CD14-positive monocyte (primary cell): ENCODE measurements at regions not wholly inside any gene's neighbourhood (a gene's known extent, or its start where the extent isn't known, plus 50 kb on each side); places are given as distances from the start of the nearest gene placed in this dataset.

Experiments
- DNase-seq, 3 donors: peaks; one replicate each; pipeline ENCODE4 v3.0.0-alpha.2; 2011 to 2022
- H2AFZ ChIP-seq: 2 replicates; pipeline ENCODE4 v1.6.0; 2012; ENCODE audit warnings: mild to moderate bottlenecking, low read depth, low read length, inconsistent platforms; ENCODE audit not compliant: insufficient read depth, poor library complexity, severe bottlenecking
- H3K27ac ChIP-seq, 2 donors: 1 replicate in 1 of 2; 2 replicates in 1 of 2; pipeline ENCODE4 v1.5.1; 2012 to 2013; ENCODE audit warnings: low read length in 2 of 2, control low read depth in 1 of 2, inconsistent platforms in 1 of 2, low read depth in 1 of 2, mild to moderate bottlenecking in 1 of 2
- H3K27me3 ChIP-seq, 2 donors: one replicate each; pipeline versions ENCODE4 v1.6.0 to v1.6.1; 2011 to 2013; ENCODE audit warnings: low read length in 2 of 2; ENCODE audit not compliant: control insufficient read depth in 2 of 2, insufficient read depth in 2 of 2
- H3K36me3 ChIP-seq, 2 donors: replicated peaks in 1 of 2; 1 replicate in 1 of 2; 2 replicates in 1 of 2; pipeline versions ENCODE4 v1.5.1 to v1.6.1; 2012 to 2013; ENCODE audit warnings: low read length in 2 of 2, control low read depth in 1 of 2, inconsistent platforms in 1 of 2, mild to moderate bottlenecking in 1 of 2; ENCODE audit not compliant: insufficient read depth in 2 of 2, control insufficient read depth in 1 of 2
- H3K4me1 ChIP-seq, 2 donors: 1 replicate in 1 of 2; 2 replicates in 1 of 2; pipeline versions ENCODE4 v1.5.1 to v1.6.1; 2012 to 2013; ENCODE audit warnings: low read length in 2 of 2, control low read depth in 1 of 2, inconsistent platforms in 1 of 2, mild to moderate bottlenecking in 1 of 2, moderate library complexity in 1 of 2; ENCODE audit not compliant: insufficient read depth in 2 of 2, control insufficient read depth in 1 of 2
- H3K4me2 ChIP-seq: replicated peaks from 2 replicates; pipeline ENCODE3; 2012; ENCODE audit warnings: low read length, moderate library complexity, mild to moderate bottlenecking; ENCODE audit not compliant: poor library complexity, severe bottlenecking; ENCODE audit errors: extremely low read depth
- H3K4me3 ChIP-seq, 3 experiments: fragments of 200-600 bp in 1 of 3; sonication (generic) in 1 of 3; replicated peaks in 1 of 3; 1 replicate in 2 of 3; 2 replicates in 1 of 3; pipeline ENCODE4 v1.5.1; 2011 to 2013; ENCODE audit warnings: low read length in 3 of 3, mild to moderate bottlenecking in 3 of 3, control low read depth in 2 of 3, low read depth in 2 of 3, inconsistent platforms in 1 of 3, moderate library complexity in 1 of 3
- H3K79me2 ChIP-seq: 2 replicates; pipeline ENCODE4 v1.6.0; 2012; ENCODE audit warnings: mild to moderate bottlenecking, control low read depth, inconsistent platforms, low read length, moderate library complexity; ENCODE audit not compliant: insufficient read depth
- H3K9ac ChIP-seq: 2 replicates; pipeline ENCODE4 v1.6.0; 2017; ENCODE audit warnings: low read length, mild to moderate bottlenecking; ENCODE audit not compliant: insufficient read depth, poor library complexity, severe bottlenecking
- H3K9me3 ChIP-seq, 2 donors: replicated peaks in 1 of 2; 1 replicate in 1 of 2; 2 replicates in 1 of 2; pipeline versions ENCODE4 v1.5.1 to v1.6.1; 2012 to 2013; ENCODE audit warnings: low read length in 2 of 2, control low read depth in 1 of 2; ENCODE audit not compliant: control insufficient read depth in 1 of 2, insufficient read depth in 1 of 2
- H4K20me1 ChIP-seq: 2 replicates; pipeline ENCODE4 v1.6.0; 2012; ENCODE audit warnings: mild to moderate bottlenecking, low read length, control low read depth, moderate library complexity; ENCODE audit not compliant: insufficient read depth
- H3K27ac Mint-ChIP-seq, 7 donors: one replicate each; pipeline ENCODE4 v1.8.0; 2020; ENCODE audit warnings: mild to moderate bottlenecking in 7 of 7, mixed read lengths in 7 of 7, moderate library complexity in 6 of 7, inconsistent platforms in 2 of 7
- H3K27me3 Mint-ChIP-seq, 3 donors: one replicate each; pipeline ENCODE4 v1.8.0; 2021 to 2022; ENCODE audit warnings: low read depth in 3 of 3, mild to moderate bottlenecking in 3 of 3, mixed read lengths in 3 of 3, moderate library complexity in 3 of 3, inconsistent platforms in 1 of 3
- H3K36me3 Mint-ChIP-seq, 2 donors: one replicate each; pipeline ENCODE4 v1.8.0; 2020; ENCODE audit warnings: mixed read lengths in 2 of 2, inconsistent platforms in 1 of 2, mild to moderate bottlenecking in 1 of 2
- H3K4me1 Mint-ChIP-seq: one replicate; pipeline ENCODE4 v1.8.0; 2020; ENCODE audit warnings: mild to moderate bottlenecking, mixed read lengths
- H3K4me3 Mint-ChIP-seq, 2 donors: one replicate each; pipeline ENCODE4 v1.8.0; 2020; ENCODE audit warnings: mild to moderate bottlenecking in 2 of 2, mixed read lengths in 2 of 2, moderate library complexity in 1 of 2
- H3K9me3 Mint-ChIP-seq, 7 donors: one replicate each; pipeline ENCODE4 v1.8.0; 2020 to 2022; ENCODE audit warnings: mixed read lengths in 7 of 7, mild to moderate bottlenecking in 6 of 7, moderate library complexity in 6 of 7, inconsistent platforms in 2 of 7
- WGBS: methylation state at CpG from one replicate; pipeline ENCODE4 v1.1.5; 2013; ENCODE audit warnings: missing lambda C conversion rate; ENCODE audit not compliant: insufficient coverage; 5-methylcytosine and 5-hydroxymethylcytosine counted together
- intact Hi-C, 2 donors: fragments of 100-400 bp; cut with micrococcal nuclease; formaldehyde crosslinking; loops; one replicate each; pipeline versions ENCODE4 v1.15.0 to v1.15.1; 2023
- TF ChIP-seq, protein P1 (sequence below): fragments of 200-600 bp; IDR thresholded peaks from one replicate; pipeline ENCODE4 v1.8.0; 2022; ENCODE audit warnings: antibody characterized with exemption, mild to moderate bottlenecking

DNA sequence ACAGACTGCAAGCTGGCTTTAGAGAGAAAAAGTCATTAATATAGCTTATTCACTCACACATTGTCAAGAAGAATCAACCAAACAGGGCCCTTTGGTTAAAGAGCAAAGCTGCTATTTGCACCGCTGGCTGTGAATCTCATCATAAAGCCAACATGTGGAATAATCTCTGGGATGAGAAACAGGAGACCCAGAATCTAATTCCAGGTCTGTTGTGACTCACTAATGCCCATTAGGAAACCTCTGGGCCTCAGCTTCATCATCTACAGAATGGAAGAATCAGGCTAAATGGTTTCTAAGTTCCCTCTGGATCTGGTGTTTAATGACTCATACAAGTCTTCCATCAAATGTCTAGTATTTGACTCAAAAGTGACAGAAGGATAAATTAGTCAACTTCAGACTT lies 591.7 kb upstream of the DDX18 start:
- Mint-ChIP-seq H3K36me3 (no peaks in the 10 kb centered on the region), H3K27me3 (no peaks in the 10 kb centered on the region), H3K4me3 (no peak overlapping the region), H3K27ac (no peak overlapping the region), H3K9me3 (peaks cover 0 to 11% (median 4%) of the 10 kb centered on the region in 7 donors), H3K4me1 (no peaks in the 10 kb centered on the region)
- Histone ChIP-seq H3K4me2 (no peak overlapping the region), H2AFZ (no peak overlapping the region), H3K27me3 (no peaks in the 10 kb centered on the region), H3K4me1 (no peaks in the 10 kb centered on the region), H3K4me3 (no peak overlapping the region), H3K27ac (no peak overlapping the region), H3K9me3 (peaks cover 0 to 2% of the 10 kb centered on the region in 2 donors), H3K79me2 (no peaks in the 10 kb centered on the region), H4K20me1 (no peaks in the 10 kb centered on the region), H3K9ac (no peak overlapping the region), H3K36me3 (no peaks in the 10 kb centered on the region)
- DNase-seq: no peak
- intact Hi-C loops: no loop called here
- TF ChIP-seq, protein P1, sequence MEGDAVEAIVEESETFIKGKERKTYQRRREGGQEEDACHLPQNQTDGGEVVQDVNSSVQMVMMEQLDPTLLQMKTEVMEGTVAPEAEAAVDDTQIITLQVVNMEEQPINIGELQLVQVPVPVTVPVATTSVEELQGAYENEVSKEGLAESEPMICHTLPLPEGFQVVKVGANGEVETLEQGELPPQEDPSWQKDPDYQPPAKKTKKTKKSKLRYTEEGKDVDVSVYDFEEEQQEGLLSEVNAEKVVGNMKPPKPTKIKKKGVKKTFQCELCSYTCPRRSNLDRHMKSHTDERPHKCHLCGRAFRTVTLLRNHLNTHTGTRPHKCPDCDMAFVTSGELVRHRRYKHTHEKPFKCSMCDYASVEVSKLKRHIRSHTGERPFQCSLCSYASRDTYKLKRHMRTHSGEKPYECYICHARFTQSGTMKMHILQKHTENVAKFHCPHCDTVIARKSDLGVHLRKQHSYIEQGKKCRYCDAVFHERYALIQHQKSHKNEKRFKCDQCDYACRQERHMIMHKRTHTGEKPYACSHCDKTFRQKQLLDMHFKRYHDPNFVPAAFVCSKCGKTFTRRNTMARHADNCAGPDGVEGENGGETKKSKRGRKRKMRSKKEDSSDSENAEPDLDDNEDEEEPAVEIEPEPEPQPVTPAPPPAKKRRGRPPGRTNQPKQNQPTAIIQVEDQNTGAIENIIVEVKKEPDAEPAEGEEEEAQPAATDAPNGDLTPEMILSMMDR: no peak
- 100% methylated on average over 1 of the region's 1 CpG for WGBS

DNA sequence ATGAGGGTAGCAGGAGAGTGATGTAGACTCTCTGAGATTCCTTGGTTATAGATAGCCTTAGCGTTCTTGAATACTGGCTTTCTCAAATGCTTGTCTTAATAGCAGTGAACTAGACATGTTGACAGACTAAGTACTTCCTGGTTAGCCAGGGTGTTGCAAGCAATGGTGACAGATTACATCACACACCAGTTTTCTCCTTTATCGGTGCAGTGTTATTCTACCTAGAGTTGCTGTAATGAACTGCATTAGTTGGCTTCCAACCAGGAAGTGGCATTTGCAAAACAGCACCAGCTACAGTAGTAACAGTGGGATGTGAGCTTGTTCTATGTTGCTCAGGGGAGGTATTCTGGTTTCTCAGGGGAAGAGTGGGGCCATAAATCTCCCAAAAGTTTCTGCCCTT lies 582.2 kb upstream of the DDX18 start:
- Histone ChIP-seq H3K4me3 (no peak overlapping the region), H3K9me3 (peaks cover 18 to 24% of the 10 kb centered on the region in 2 donors), H3K79me2 (no peaks in the 10 kb centered on the region), H3K9ac (no peak overlapping the region), H3K4me2 (no peak overlapping the region), H3K27me3 (no peaks in the 10 kb centered on the region), H3K4me1 (no peaks in the 10 kb centered on the region), H4K20me1 (no peaks in the 10 kb centered on the region), H2AFZ (no peak overlapping the region), H3K27ac (no peak overlapping the region), H3K36me3 (no peaks in the 10 kb centered on the region)
- Mint-ChIP-seq H3K27me3 (no peaks in the 10 kb centered on the region), H3K36me3 (no peaks in the 10 kb centered on the region), H3K4me3 (no peak overlapping the region), H3K9me3 (peaks cover 0 to 20% (median 7%) of the 10 kb centered on the region in 7 donors), H3K4me1 (no peaks in the 10 kb centered on the region), H3K27ac (no peak overlapping the region)
- TF ChIP-seq, protein P1: no peak
- intact Hi-C loops: no loop called here
- WGBS: 88% methylated on average over 1 of the region's 2 CpGs
- DNase-seq: no peak
